ENCODE measurements at regions not wholly inside any gene's neighbourhood (a gene's known extent, or its start where the extent isn't known, plus 50 kb on each side); places are given as distances from the start of the nearest gene placed in this dataset.

GRCh38 chr18:41758534-41758933 is 196.5 kb upstream of the PIK3C3 start:
- TF ChIP-seq EP300 (IDR thresholded peaks at IDR 0.05; ENCODE audit: low read depth), result no peak
- no peak for TF ChIP-seq CTCF (IDR thresholded peaks at IDR 0.05)
